ENCODE measurements at regions not wholly inside any gene's neighbourhood (a gene's known extent, or its start where the extent isn't known, plus 50 kb on each side); places are given as distances from the start of the nearest gene placed in this dataset.

- WGBS, 2 donors: 36 to 41% methylated on average over 2 of the region's 2 CpGs
- Histone ChIP-seq H3K4me3 (no peak overlapping the region), H3K4me1 (no peaks in the 10 kb centered on the region), H3K27ac (no peak overlapping the region), H3K36me3 (replicated peaks in 1 of 2; ENCODE audit: insufficient read depth in 1 of 2, low read depth in 2 of 2) (no peaks in the 10 kb centered on the region), H3K27me3 (no peaks in the 10 kb centered on the region), H3K9me3 (no peaks in the 10 kb centered on the region)
- TF ChIP-seq CTCF (IDR thresholded peaks at IDR 0.05): no peak
- no peak for TF ChIP-seq POLR2A (IDR thresholded peaks at IDR 0.05)
- DNase-seq (no peak), ATAC-seq (no peak)
- intact Hi-C loops (cut with DNase I): no loop called here
Observed at GRCh38 chr16:60882816-60883215, 1153.4 kb downstream of the CDH8 start.

GRCh38 chr16:60852635-60853034 lies 1183.6 kb downstream of the CDH8 start:
- H3K9me3 ChIP-seq: no peaks in the 10 kb centered on the region
- intact Hi-C loops (cut with DNase I): no loop called here
- H3K27ac ChIP-seq: no peak overlapping the region
- H3K4me1 ChIP-seq: no peaks in the 10 kb centered on the region
- TF ChIP-seq POLR2A (IDR thresholded peaks at IDR 0.05) (no peak), CTCF (IDR thresholded peaks at IDR 0.05) (no peak)
- no peaks in the 10 kb centered on the region for H3K27me3 ChIP-seq
- no peak overlapping the region for H3K4me3 ChIP-seq
- WGBS, 2 donors: 44 to 45% methylated on average over 3 of the region's 3 CpGs
- ATAC-seq: no peak
- DNase-seq: no peak
- H3K36me3 ChIP-seq (replicated peaks in 1 of 2; ENCODE audit: insufficient read depth in 1 of 2, low read depth in 2 of 2): no peaks in the 10 kb centered on the region

GRCh38 chr16:60821661-60822060 lies 1214.6 kb downstream of the CDH8 start:
- ATAC-seq: no peak
- Histone ChIP-seq H3K4me3 (no peak overlapping the region), H3K9me3 (no peaks in the 10 kb centered on the region), H3K27ac (no peak overlapping the region), H3K27me3 (no peaks in the 10 kb centered on the region), H3K4me1 (no peaks in the 10 kb centered on the region), H3K36me3 (replicated peaks in 1 of 2; ENCODE audit: insufficient read depth in 1 of 2, low read depth in 2 of 2) (no peaks in the 10 kb centered on the region)
- WGBS, 2 donors: 66 to 72% methylated on average over 2 of the region's 2 CpGs
- no peak for DNase-seq
- intact Hi-C loops (cut with DNase I): no loop called here
- TF ChIP-seq POLR2A (IDR thresholded peaks at IDR 0.05) (no peak), CTCF (IDR thresholded peaks at IDR 0.05) (no peak)

GRCh38 chr16:60820361-60820760 lies 1215.9 kb downstream of the CDH8 start:
- Histone ChIP-seq H3K9me3 (no peaks in the 10 kb centered on the region), H3K4me1 (no peaks in the 10 kb centered on the region), H3K27ac (no peak overlapping the region), H3K27me3 (no peaks in the 10 kb centered on the region), H3K36me3 (replicated peaks in 1 of 2; ENCODE audit: insufficient read depth in 1 of 2, low read depth in 2 of 2) (no peaks in the 10 kb centered on the region), H3K4me3 (no peak overlapping the region)
- intact Hi-C loops (cut with DNase I): no loop called here
- 80 to 81% methylated on average over 2 of the region's 2 CpGs for WGBS, 2 donors
- no peak for ATAC-seq
- no peak for DNase-seq
- TF ChIP-seq POLR2A (IDR thresholded peaks at IDR 0.05) (no peak), CTCF (IDR thresholded peaks at IDR 0.05) (no peak)

- WGBS, 2 donors: 34 to 44% methylated on average over 1 of the region's 1 CpG
- Histone ChIP-seq H3K27me3 (no peaks in the 10 kb centered on the region), H3K9me3 (no peaks in the 10 kb centered on the region), H3K4me3 (no peak overlapping the region), H3K27ac (no peak overlapping the region), H3K4me1 (no peaks in the 10 kb centered on the region), H3K36me3 (replicated peaks in 1 of 2; ENCODE audit: insufficient read depth in 1 of 2, low read depth in 2 of 2) (no peaks in the 10 kb centered on the region)
- intact Hi-C loops (cut with DNase I): no loop called here
- DNase-seq (no peak), ATAC-seq (no peak)
- TF ChIP-seq CTCF (IDR thresholded peaks at IDR 0.05): no peak
- TF ChIP-seq POLR2A (IDR thresholded peaks at IDR 0.05): no peak
Observed at GRCh38 chr16:60818465-60818864, 1217.8 kb downstream of the CDH8 start.
